ENCODE measurements at regions not wholly inside any gene's neighbourhood (a gene's known extent, or its start where the extent isn't known, plus 50 kb on each side); places are given as distances from the start of the nearest gene placed in this dataset.

GRCh38 chr18:47334966-47335365 lies 83.5 kb upstream of the SKOR2 start:
- H3K27ac ChIP-seq, result no peak overlapping the region

GRCh38 chr18:47333926-47334635 lies 82.6 kb upstream of the SKOR2 start:
- no peak overlapping the region for H3K27ac ChIP-seq
- TF ChIP-seq CTCF (conservative IDR thresholded peaks at IDR 0.05) (no peak), ZFX (IDR thresholded peaks at IDR 0.05) (no peak)

More at GRCh38 chr18:47334966-47335365, 83.5 kb upstream of the SKOR2 start:
- no peak for TF ChIP-seq ZFX (IDR thresholded peaks at IDR 0.05)
- no peak for TF ChIP-seq CTCF (conservative IDR thresholded peaks at IDR 0.05)

- TF ChIP-seq ZFX (IDR thresholded peaks at IDR 0.05), result no peak
- no peak for TF ChIP-seq CTCF (conservative IDR thresholded peaks at IDR 0.05)
- no peak overlapping the region for H3K27ac ChIP-seq
Measured at GRCh38 chr18:47331641-47332040, 80.2 kb upstream of the SKOR2 start.

- H3K27ac ChIP-seq, result no peak overlapping the region
- TF ChIP-seq CTCF (conservative IDR thresholded peaks at IDR 0.05) (no peak), ZFX (IDR thresholded peaks at IDR 0.05) (no peak)
Measured at GRCh38 chr18:47331026-47331425, 79.6 kb upstream of the SKOR2 start.

GRCh38 chr18:47323158-47323557 lies 71.7 kb upstream of the SKOR2 start:
- no peak for TF ChIP-seq ZFX (IDR thresholded peaks at IDR 0.05)
- no peak for TF ChIP-seq CTCF (conservative IDR thresholded peaks at IDR 0.05)

GRCh38 chr18:47321815-47322214 lies 70.4 kb upstream of the SKOR2 start:
- no peak for TF ChIP-seq CTCF (conservative IDR thresholded peaks at IDR 0.05)
- TF ChIP-seq ZFX (IDR thresholded peaks at IDR 0.05), result no peak

More at GRCh38 chr18:47323158-47323557, 71.7 kb upstream of the SKOR2 start:
- H3K27ac ChIP-seq, result no peak overlapping the region

GRCh38 chr18:47317824-47318508 lies 66.5 kb upstream of the SKOR2 start:
- TF ChIP-seq CTCF (conservative IDR thresholded peaks at IDR 0.05), result no peak
- no peak for TF ChIP-seq ZFX (IDR thresholded peaks at IDR 0.05)
- no peak overlapping the region for H3K27ac ChIP-seq

More at GRCh38 chr18:47321815-47322214, 70.4 kb upstream of the SKOR2 start:
- H3K27ac ChIP-seq, result no peak overlapping the region
